HG03460 (cell line): ENCODE measurements at regions not wholly inside any gene's neighbourhood (a gene's known extent, or its start where the extent isn't known, plus 50 kb on each side); places are given as distances from the start of the nearest gene placed in this dataset.

Source experiments
- ATAC-seq: cut with Tn5 transposase; IDR thresholded peaks from one replicate; pipeline ENCODE4 v1.9.1; 2021; ENCODE audit not compliant: unreplicated experiment

DNA sequence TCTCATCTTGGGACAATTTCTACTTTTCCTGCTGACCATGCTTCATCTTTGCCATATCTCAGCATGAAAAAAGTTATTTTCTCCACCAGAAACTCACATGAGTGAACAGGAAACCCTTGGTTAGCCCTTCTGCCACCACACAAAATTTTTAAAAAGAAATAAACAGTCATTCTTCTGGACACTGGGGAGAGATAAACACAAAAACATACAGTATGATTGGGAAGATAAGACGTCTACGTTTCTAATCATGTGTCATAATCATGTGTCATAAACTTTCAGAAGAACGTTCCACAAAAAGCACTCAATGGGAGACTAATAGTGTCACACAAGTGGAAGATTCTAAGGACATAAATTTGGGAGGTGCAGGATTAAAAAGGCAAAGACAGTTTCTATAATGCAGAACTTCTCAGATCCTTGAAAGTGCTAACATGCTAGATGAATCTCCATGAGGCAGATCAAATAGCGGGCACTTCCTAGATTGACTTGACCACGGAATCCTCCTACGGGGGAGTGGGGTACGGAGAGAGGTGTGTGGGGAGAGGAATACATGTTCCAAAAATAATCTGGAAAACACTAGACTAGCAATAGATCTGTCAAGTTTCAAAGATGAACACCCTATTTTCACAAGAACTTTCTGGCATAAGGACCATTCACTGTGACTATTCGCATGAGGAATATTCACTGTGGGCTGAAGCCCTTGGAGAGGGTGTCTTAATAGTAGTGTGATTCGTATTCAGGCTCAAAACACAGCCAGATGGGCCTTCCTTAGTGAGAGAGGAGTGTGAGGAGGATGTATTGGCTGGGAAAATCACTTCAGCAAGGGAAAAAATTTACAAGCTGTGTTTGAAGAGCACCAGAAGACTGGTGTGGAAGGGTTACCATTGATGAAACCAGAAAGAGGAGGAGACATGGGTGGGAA is 206.7 kb downstream of the SETD4 start:
- ATAC-seq, result no peak

DNA sequence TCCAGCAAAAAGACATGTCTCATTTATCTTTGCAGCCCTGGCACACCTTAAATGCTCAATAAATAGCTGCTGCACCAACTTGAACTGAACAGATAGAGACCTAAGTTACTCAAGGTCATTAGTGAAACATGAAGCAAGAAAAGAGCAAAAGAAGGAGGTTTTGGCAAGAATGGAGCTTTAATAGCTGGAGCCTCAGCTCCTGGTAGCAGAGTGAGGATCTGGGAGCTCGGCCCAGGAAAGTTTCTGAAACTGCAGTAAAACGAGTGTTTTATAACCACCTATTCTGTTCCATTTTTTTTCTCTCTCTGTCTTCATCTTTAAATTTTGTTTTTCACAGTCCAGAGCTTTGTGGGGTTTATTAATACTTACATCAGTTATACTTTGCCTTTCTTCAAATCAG is 207.5 kb downstream of the SETD4 start:
- ATAC-seq, result no peak

DNA sequence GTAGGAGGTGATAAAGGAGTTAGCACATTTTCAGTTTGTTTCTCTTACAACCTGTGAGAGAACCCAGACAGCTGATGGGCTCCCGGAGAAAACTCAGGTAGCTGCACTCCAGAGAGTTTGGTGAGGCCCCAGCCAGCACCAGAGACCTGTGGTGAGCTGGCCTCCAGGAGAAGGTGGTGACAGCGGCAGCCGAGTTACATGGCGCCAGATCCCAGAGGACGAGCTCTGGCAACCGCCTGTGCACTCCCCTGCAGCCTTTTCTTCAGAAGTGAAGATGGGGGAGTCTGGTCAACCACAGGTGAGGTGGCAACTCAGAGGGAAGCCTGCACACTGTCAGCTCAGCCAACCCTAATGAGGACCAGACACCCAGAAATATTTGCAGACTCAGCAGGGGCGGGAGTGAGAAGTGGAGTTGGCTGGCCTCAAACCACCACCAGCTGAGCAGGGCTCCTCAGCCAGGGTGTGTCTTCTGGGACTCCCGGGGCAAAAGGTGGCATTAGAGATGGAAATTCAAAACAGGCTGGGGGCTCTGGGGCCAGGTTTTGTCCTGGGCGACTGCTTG is 209.7 kb downstream of the SETD4 start:
- ATAC-seq, result no peak

DNA sequence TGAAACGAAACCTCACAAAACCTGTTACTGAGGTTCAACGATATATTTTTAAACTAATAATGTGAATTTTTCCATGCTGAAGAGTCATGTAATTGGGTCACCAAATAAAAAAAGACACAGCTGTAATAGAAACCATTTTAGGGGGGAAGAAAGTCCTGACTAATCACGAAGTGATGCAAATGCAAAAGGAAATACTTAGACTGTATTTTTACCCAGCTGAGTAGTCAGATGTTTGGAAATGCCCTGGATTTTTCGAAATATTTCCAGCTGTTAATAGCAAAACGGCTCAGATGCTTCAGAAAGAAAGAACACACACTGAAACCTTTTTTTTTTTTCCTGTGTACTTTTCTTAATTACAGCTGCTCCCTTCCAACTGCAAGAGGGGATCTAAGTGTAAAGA is 210.3 kb downstream of the SETD4 start:
- no peak for ATAC-seq

DNA sequence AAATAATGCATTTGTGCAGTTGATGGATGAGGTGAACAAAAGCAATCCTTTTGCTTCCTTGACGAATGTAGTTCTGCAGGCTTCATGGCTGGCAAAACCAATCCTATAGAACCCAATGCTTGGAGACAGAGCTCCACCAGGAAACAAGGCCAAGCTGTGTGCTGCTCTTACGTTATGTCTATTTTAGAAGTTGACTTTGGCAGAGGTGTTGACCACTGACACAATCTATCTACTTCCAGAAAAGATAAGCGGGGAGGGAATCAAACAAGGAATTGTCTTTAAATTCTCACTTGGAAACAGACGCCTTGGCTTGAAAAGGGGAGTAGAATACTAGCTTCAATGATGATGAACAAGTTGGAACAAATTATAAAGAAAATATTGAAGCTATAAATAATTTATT is 211.2 kb downstream of the SETD4 start:
- no peak for ATAC-seq

DNA sequence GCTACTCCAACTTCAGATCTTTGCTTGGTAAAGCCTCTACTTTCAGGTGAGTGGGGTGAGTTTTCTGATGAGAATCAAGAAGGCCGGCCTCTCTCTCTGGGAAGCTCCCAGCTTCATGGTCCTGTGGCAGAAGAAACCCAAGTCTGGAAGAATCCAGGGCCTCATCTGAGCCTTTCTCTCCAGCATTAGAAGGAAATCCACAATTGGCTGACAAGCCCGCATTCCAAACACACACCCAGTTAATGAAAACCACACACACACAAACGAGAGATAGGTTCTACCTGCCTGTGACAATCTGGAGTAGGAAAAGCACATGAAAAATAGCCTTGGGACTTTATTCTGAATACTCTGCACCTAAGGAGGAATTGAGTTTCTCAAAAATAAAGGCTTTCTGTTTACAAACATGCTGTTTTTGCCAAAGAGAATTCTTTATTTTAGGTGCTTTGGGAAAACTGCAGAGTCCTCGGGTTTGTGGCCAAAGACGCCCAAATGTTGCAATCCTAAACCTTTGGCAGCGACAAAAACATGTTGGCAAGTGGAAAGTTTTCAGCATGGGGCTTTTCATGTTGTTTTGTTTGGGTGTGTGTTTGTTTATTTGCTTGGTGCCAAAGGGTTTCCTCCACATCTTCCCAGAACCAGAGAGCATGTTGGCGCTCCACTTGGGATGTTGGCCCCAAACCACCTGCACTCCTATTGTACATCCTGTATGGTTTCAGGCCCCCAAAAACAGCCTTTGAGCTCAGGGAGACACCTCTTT is 216.2 kb downstream of the SETD4 start:
- no peak for ATAC-seq

DNA sequence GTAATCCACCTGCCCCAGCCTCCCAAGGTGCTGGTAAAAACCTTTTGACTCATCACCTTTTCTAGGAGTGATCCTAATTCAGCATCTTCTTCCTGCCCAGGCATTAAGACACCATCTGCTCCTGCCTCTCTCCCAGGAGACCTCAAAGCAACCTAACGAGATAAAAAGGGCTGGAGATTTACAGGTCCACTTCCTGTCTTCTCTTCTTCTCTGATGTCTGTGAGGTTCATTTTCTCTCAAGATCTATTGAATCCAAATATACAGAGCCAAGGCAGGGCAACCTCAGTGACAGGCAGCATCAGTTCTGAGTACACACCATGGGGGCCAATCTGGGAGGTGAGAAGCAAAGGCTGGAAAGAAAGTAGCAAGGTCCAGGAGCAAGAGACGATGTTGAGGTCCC is 219.4 kb downstream of the SETD4 start:
- no peak for ATAC-seq

DNA sequence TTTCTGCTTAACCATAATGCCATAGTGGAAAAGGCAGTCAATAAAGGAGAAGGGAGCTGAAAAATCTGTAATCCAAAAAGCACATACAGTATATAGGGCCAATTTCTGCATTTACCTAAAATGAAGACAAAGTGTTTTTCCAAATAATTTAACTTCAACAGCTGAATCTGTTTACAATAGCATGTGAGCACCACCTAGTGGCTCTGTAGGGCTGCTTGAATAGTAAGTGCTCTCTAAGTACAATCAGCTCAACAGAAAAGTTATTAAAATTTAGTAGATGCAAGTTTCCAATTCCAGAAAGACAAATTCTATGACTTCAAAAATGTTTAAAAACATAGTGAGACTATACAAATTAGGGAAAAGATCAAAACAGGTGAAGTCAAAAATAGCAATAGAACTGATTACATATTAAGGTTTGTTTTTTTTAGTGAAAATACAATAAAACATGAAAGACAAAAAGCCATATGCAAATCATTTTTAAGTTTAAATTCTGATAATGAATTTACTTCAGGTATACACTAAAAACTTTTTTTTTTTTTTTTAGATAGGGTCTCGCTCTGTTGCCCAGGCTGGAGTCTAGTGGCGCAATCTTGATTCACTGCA is 220.0 kb downstream of the SETD4 start:
- ATAC-seq, result no peak

DNA sequence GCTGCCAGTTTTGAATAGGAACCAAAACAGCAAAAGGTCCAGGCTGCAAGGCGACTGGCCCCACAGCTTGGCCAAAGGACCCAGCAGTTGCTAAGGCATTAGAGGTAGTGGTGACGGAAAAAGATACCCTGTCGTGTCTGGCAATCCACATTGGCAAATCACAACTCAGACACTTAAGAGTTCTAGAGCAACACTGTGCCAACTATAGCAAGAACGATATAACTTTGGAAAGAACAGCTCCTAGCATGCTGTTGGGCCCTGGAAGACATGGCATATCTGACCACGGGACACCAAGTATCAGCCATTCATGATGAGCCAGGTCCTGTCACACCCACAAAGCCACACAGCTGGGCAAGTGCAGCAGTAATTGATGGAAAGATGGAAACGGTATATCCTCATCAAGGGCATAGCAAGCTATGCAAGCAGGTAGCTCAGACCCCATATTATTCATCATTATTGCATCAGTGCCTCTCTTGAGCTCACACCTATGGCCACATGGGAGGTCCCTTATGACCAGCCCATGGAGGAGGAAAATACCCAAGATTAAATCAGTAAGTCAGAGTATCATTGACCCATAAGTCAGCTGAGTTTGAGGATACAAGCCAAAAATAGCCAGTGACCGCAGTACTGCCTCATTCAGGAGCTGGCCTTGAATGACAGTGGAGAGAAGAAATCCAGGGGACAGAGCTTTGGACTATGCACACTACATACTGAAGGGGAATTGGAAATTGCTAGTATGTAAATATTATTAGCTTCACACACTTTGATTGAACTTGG is 221.2 kb downstream of the SETD4 start:
- ATAC-seq, result no peak

DNA sequence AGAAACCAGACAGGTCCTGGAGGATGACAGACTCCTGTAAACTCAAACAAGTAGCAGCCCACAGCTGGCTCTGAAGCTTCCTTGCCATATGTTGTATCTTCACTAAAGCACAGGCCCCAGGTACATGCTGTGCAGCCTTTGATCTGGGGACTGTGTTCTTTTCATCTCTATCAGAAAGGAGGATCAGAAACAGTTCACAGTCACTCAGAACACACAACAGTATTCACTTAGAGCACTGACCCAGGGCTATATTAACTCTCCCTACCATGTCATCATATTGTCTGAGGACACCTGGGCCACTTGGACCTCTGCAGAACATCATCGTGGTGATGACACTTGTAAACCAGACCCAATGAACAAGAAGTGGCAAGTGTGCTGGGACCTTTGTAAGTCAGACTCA is 222.0 kb downstream of the SETD4 start:
- ATAC-seq, result no peak

DNA sequence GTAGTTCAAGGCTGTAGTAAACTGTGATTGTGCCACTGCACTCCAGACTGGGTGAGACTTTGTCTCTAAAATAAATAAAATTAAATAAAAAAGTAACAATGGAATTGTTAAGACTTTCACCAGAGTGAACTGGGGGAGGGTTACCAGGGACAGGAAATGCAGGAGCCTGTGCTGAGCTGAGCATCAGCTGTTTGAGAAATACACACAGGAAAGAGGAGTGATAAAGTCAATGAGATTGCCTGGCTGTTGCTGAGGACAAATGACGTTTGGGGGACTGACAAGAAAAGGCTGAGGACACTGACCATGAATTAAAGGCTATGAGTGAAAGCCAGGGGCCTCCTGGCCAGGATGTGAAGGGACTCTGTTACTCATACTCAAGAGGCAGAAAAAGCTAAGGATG is 226.3 kb downstream of the SETD4 start:
- ATAC-seq, result no peak

DNA sequence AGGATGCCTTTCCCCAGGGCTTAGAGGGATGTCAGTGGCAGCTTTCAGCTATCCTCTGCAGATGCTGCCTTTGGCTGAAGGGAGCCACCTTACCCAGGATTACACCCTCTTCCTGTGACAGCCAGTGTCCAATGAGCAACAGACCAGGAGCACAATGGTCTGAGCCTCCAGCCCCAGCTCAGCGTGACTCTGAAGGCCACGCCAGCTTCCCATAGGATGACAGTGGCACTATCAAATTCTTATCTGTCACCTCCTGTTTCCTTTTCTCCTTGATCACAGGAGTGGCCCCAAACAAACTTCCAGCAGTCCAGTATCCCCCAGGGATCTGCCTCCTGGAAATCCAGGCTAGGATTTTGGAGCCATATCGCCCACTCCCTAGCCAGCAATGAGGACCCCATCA is 226.9 kb downstream of the SETD4 start:
- ATAC-seq, result no peak

DNA sequence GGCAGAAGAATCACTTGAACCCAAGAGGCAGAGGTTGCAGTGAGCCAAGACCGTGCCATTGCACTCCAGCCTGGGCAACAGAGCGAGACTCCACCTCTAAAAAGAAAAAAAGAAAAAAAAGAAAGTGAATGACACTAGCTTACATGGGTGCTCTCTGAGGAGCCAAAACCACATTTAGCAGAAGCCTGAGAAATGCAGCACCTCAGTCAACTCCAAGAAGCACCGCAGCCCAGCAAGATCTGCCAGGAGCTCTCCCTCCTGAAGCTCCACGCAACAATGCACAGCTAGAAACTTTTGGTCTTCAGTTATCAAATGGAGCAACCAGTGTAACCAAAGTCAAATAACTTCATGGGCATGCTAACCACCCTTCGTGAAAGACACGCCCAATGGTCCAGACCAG is 229.1 kb downstream of the SETD4 start:
- no peak for ATAC-seq

DNA sequence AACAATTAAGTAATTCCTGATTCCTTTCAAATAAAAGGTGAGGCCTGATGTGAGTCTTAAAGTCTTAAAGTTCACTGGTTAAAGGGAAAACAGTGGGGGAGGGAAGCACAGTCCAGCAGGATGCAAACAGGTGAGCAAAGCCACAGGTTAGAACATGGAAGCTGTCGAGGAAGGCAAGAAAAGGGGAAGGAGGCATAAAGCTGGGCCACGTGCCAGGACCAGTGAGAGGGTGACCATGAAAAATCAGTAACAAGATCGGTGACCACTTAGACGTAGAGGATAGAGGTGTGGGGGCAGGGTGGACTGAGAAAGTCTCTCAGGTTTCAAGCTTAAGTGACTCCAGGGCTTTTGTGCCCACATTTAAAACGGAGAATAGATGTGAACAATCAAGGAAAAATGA is 231.3 kb downstream of the SETD4 start:
- no peak for ATAC-seq

DNA sequence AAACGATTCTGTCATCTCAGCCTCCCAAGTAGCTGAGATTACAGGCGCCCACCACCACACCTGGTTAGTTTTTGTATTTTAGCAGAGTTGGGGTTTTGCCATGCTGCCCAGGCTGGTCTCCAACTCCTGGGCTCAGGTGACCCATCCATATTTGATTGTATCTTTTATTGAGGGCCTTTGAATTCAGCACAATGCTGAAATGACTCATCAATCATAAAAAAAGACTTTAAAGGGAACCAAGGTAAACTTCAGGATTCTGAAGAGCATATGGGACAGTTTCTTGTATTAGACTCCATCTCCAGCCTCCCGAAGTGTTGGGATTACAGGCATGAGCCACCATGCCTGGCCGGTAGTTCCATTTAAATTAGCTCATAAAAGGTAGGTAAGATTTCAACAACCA is 232.2 kb downstream of the SETD4 start:
- ATAC-seq, result no peak

DNA sequence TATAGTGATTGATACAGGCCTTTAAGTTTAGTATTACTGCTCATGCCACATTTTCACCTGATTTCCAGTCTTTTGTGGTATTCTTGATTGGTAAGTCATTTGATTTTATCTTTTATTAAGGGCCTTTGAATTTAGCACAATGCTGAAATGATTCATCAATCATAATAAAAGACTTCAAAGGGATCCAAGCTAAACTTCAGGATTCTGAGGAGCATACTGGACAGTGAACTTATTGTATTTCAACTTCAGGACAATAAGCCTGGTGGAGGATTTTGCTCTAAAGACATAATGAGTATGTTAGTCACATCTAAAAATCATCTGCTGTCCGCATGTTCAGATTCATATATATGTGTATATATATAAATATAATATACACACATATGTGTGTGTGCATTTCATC is 233.3 kb downstream of the SETD4 start:
- ATAC-seq, result no peak

DNA sequence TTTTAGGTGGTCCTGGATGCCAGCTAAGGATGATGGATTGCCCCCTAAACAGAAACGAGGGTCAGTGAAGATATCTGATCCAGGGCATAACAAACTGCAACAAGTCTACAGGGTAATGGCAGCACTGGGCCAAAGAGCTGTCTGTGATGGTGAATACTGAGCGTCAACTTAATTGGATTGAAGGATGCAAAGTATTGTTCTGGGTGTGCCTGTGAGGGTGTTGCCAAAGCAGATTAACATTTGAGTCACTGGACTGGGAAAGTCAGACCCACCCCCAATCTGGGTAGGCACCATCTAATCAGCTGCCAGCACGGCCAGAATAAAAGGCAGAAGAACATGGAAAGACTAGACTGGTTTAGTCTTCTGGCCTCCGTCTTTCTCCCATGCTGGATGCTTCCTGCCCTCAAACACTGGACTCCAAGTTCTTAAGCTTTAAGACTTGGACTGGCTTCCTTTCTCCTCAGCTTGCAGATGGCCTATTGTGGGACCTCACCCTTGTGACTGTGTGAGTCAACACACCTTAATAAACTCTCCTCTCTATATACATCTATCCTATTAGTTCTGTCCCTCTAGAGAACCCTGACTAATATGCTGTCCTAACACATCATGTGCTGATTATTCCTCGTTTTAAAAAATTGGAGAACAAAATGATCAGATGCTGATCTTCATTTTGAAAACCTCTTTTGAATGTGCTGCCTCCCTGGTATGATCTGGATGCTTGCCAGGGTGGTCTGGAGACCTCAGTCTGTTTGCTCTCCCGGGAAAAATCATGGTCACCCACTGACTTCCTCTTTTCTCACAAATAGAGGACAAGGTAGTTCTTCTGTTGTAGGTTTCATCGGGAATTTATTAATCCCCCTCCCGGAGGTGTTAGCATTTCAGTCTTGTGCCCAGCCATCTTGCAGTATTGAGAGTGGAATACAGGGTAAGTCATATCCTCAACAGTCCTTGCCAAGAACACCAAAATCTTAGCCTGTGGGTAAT is 234.7 kb downstream of the SETD4 start:
- ATAC-seq, result no peak

DNA sequence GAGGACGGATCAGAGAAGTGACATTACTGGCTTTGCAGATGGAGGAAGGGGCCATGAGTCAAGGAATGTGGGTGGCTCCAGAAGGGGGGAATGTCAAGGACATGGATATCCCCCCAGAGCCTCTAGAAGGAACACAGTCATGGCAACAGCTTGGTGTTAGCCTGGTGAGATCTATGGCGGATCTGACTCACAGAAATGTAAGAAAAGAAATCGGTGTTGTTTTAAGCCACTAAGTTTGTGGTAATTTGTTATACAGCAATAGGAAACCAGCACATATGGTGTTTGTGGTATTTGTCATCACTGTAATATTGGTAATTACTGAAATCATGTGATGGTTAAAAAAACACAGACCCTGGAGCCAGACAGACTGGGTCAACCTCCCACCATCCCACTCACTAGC is 236.2 kb downstream of the SETD4 start:
- no peak for ATAC-seq

DNA sequence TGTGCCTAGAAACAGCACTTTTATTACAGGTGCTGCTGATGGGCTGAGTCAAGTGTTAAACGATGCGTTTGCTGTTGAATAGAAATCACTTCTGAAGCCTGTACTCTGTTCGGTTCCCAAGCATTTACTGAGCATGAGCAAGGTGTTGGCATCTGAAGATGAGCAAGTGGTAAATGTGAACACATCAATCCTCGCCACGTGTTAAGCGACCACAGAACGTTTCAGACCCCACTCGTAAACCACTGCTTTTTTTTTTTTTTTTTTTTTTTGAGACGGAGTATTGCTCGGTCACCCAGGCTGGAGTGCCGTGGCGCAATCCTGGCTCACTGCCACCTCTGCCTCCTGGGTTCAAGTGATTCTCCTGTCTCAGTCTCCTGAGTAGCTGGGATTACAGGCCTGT is 241.2 kb downstream of the SETD4 start:
- ATAC-seq, result no peak

DNA sequence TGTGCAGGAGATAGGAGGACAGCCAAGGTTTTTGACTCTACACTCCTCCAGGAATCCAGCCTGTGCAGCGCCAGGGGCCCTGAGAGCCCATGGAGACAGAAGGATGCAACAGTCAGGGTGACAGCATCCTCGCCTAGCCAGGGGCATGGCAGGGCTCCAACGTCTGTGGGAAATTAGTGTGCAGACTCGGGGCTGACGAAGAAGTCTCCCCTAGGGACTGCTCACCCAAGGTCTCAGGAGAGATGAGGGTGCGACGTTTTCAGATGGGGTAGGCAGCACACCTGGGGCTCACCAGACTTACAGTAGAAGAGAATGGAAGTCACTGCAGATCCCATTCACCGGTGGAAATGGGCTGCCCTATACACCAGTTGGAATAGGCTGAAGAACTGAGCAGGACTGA is 241.7 kb downstream of the SETD4 start:
- ATAC-seq, result no peak
